K562 (cell line): ENCODE measurements at regions not wholly inside any gene's neighbourhood (a gene's known extent, or its start where the extent isn't known, plus 50 kb on each side); places are given as distances from the start of the nearest gene placed in this dataset.

Experiments used
- ATAC-seq: fragments of 200-7000 bp; cut with Tn5 transposase; 3 replicates; pipeline ENCODE4 v1.9.1; 2020; ENCODE audit warnings: moderate library complexity
- BruUV-seq: library from RNA; stranded (reverse); fragments of 400-500 nt; replicated peaks from 2 replicates; lab custom pipeline; 2021; lab: Mats Ljungman, UMichigan
- CTCF ChIA-PET: fragments of 300-600 bp; formaldehyde crosslinking; extraction: SDS; loops from one replicate; lab custom pipeline; 2021; ENCODE audit warnings: low intra/inter-chr PET ratio; lab: Yijun Ruan, JAX
- POLR2A ChIA-PET: fragments of 300-600, 350-650 bp; sonication (Branson Sonifier 250); formaldehyde crosslinking; extraction: SDS; loops from one replicate; lab custom pipeline; 2021; ENCODE audit warnings: antibody characterized with exemption, inconsistent platforms; lab: Yijun Ruan, JAX
- DNase-seq, 4 experiments: peaks; one replicate each; pipeline versions ENCODE4 v3.0.0 to v3.0.0-alpha.2; 2011 to 2018; ENCODE audit warnings: low spot score in 3 of 4, mixed read lengths in 3 of 4; ENCODE audit errors: extremely low read depth in 1 of 4
- FAIRE-seq: peaks from 2 replicates; lab custom pipeline; 2011; peaks lifted over from hg19 to GRCh38; lab: Jason Lieb, UNC
- H2AFZ ChIP-seq: 2 replicates; pipeline ENCODE4 v1.6.0; 2011; ENCODE audit warnings: low read depth, low read length, control low read depth, inconsistent platforms
- H3K27ac ChIP-seq: fragments of 200-600 bp; 3 replicates; pipeline ENCODE4 v1.8.0; 2011; ENCODE audit warnings: low read depth, mild to moderate bottlenecking, control low read depth, inconsistent platforms, low read length, moderate library complexity, mixed read lengths; ENCODE audit errors: extremely low read depth
- H3K27me3 ChIP-seq, 2 experiments: fragments of 300-600 bp in 1 of 2; 2 replicates in 1 of 2; 3 replicates in 1 of 2; pipeline versions ENCODE4 v1.6.0 to v1.8.0; 2011; ENCODE audit warnings: inconsistent platforms in 2 of 2, low read length in 2 of 2, mild to moderate bottlenecking in 1 of 2, mixed read lengths in 1 of 2, moderate library complexity in 1 of 2; ENCODE audit not compliant: control insufficient read depth in 2 of 2, insufficient read depth in 2 of 2
- H3K36me3 ChIP-seq: fragments of 300-600 bp; 3 replicates; pipeline ENCODE4 v1.8.0; 2011; ENCODE audit warnings: mild to moderate bottlenecking, low read length, inconsistent platforms; ENCODE audit not compliant: control insufficient read depth, insufficient read depth
- H3K4me1 ChIP-seq, 2 experiments: fragments of 200-600 bp in 1 of 2; replicated peaks in 1 of 2; 2 replicates in 1 of 2; 3 replicates in 1 of 2; pipeline versions ENCODE4 v1.5.1 to v1.8.0; 2011; ENCODE audit warnings: inconsistent platforms in 2 of 2, low read length in 2 of 2, mild to moderate bottlenecking in 1 of 2, mixed read lengths in 1 of 2, moderate library complexity in 1 of 2; ENCODE audit not compliant: control insufficient read depth in 2 of 2, insufficient read depth in 2 of 2
- H3K4me2 ChIP-seq: 2 replicates; pipeline ENCODE4 v1.6.1; 2011; ENCODE audit warnings: low read length, control low read depth, inconsistent platforms, mixed read lengths; ENCODE audit not compliant: insufficient read depth
- H3K4me3 ChIP-seq: fragments of 200-600 bp; sonication (generic), shearing (Covaris generic); 2 replicates; pipeline ENCODE4 v1.5.1; 2016; ENCODE audit warnings: control low read depth, inconsistent platforms
- H3K79me2 ChIP-seq: fragments of 200-600 bp; 3 replicates; pipeline ENCODE4 v1.8.0; 2011; ENCODE audit warnings: low read length, inconsistent platforms; ENCODE audit not compliant: control insufficient read depth, insufficient read depth
- H3K9ac ChIP-seq, 2 experiments: 2 replicates each; pipeline versions ENCODE4 v1.6.0 to v1.6.1; 2011; ENCODE audit warnings: low read depth in 2 of 2, low read length in 2 of 2, control low read depth in 1 of 2, inconsistent platforms in 1 of 2, mild to moderate bottlenecking in 1 of 2, mixed read lengths in 1 of 2; ENCODE audit not compliant: insufficient read depth in 1 of 2
- H3K9me1 ChIP-seq: one replicate; pipeline ENCODE4 v1.6.0; 2011; ENCODE audit warnings: inconsistent platforms, mild to moderate bottlenecking, low read length, moderate library complexity; ENCODE audit not compliant: control insufficient read depth, insufficient read depth
- H3K9me3 ChIP-seq: replicated peaks from 2 replicates; pipeline ENCODE4 v1.5.1; 2011; ENCODE audit warnings: low read depth, low read length, inconsistent platforms; ENCODE audit not compliant: control insufficient read depth, insufficient read depth
- H4K20me1 ChIP-seq: replicated peaks from 2 replicates; pipeline ENCODE4 v1.6.1; 2011; ENCODE audit warnings: low read length, inconsistent platforms, mixed read lengths; ENCODE audit not compliant: control insufficient read depth, insufficient read depth
- E2F6 ChIP-seq, 2 experiments: IDR thresholded peaks; 2 replicates each; pipeline ENCODE4 v1.6.1; 2011; ENCODE audit warnings: borderline replicate concordance in 1 of 2, control low read depth in 1 of 2, low read depth in 1 of 2, low read length in 1 of 2, mild to moderate bottlenecking in 1 of 2, mixed read lengths in 1 of 2, moderate library complexity in 1 of 2; ENCODE audit not compliant: insufficient read depth in 1 of 2, insufficient read length in 1 of 2, poor library complexity in 1 of 2, severe bottlenecking in 1 of 2; ENCODE audit errors: extremely low read depth in 1 of 2
- ELF4 ChIP-seq: fragments of 450-650 bp; formaldehyde crosslinking; IDR thresholded peaks from 2 replicates; pipeline ENCODE4 v1.4.0; 2022; ENCODE audit warnings: missing genetic modification characterization
- HINFP ChIP-seq: fragments of 450-650 bp; conservative IDR thresholded peaks from 2 replicates; pipeline ENCODE4 v1.6.1; 2016; ENCODE audit warnings: missing genetic modification characterization, low read depth, mild to moderate bottlenecking, control low read depth, missing compliant biosample characterization
- IRF2 ChIP-seq: sonication (generic); formaldehyde crosslinking; IDR thresholded peaks from 2 replicates; pipeline ENCODE4 v1.8.1; 2022; ENCODE audit warnings: mild to moderate bottlenecking, missing genetic modification reagents
- KHSRP ChIP-seq: fragments of 450-650 bp; IDR thresholded peaks from 2 replicates; pipeline ENCODE4 v1.6.1; 2017
- MAFF ChIP-seq: IDR thresholded peaks from 2 replicates; pipeline ENCODE4 v1.6.1; 2012; ENCODE audit warnings: low read length, improper control_type of control experiment
- MCM7 ChIP-seq, 2 experiments: fragments of 450-650 bp; IDR thresholded peaks; 2 replicates each; pipeline ENCODE4 v1.6.1; 2016 to 2018
- NFYB ChIP-seq: IDR thresholded peaks from 2 replicates; pipeline ENCODE4 v1.6.1; 2011; ENCODE audit warnings: mild to moderate bottlenecking, moderate library complexity; ENCODE audit not compliant: insufficient read length; ENCODE audit errors: extremely low read depth
- RBM25 ChIP-seq: fragments of 200-400 bp; formaldehyde crosslinking; IDR thresholded peaks from 2 replicates; pipeline ENCODE4 v1.6.1; 2018; ENCODE audit warnings: low read length, low read depth, moderate library complexity; ENCODE audit not compliant: severe bottlenecking
- TAF15 ChIP-seq: fragments of 200-400 bp; formaldehyde crosslinking; IDR thresholded peaks from 2 replicates; pipeline ENCODE4 v1.6.1; 2017; ENCODE audit warnings: mild to moderate bottlenecking, low read depth, low read length, moderate library complexity
- YBX1 ChIP-seq: fragments of 450-650 bp; IDR thresholded peaks from 2 replicates; pipeline ENCODE4 v1.7.1; 2016; ENCODE audit warnings: mild to moderate bottlenecking
- ZBTB8A ChIP-seq: fragments of 450-650 bp; IDR thresholded peaks from 2 replicates; pipeline ENCODE4 v1.6.1; 2018; ENCODE audit warnings: mild to moderate bottlenecking, moderate library complexity; ENCODE audit not compliant: partially characterized antibody
- ZNF707 ChIP-seq: fragments of 250-450 bp; sonication (Bioruptor Pico); conservative IDR thresholded peaks from 2 replicates; pipeline ENCODE4 v1.8.0; 2022; ENCODE audit warnings: inconsistent platforms, mild to moderate bottlenecking, moderate library complexity
- ZNF778 ChIP-seq: fragments of 450-650 bp; formaldehyde crosslinking; IDR thresholded peaks from 2 replicates; pipeline ENCODE4 v1.4.0; 2020; ENCODE audit warnings: mild to moderate bottlenecking, moderate library complexity
- WGBS: fragments of 100-300 bp; shearing (Covaris generic); methylation state at CpG from one replicate; pipeline ENCODE4 v1.1.6; 2016; ENCODE audit warnings: low coverage, mixed read lengths; ENCODE audit not compliant: insufficient coverage; ENCODE audit errors: missing lambda C conversion rate; 5-methylcytosine and 5-hydroxymethylcytosine counted together
- in situ Hi-C: fragments of 300-500 bp; cut with MboI; formaldehyde crosslinking; loops from 4 replicates; pipeline ENCODE4 v1.15.0; 2018; ENCODE audit warnings: inconsistent platforms, mixed read lengths
- intact Hi-C: fragments of 100-400 bp; cut with micrococcal nuclease; formaldehyde crosslinking; loops from 2 replicates; pipeline ENCODE4 v1.14.2; 2022

DNA sequence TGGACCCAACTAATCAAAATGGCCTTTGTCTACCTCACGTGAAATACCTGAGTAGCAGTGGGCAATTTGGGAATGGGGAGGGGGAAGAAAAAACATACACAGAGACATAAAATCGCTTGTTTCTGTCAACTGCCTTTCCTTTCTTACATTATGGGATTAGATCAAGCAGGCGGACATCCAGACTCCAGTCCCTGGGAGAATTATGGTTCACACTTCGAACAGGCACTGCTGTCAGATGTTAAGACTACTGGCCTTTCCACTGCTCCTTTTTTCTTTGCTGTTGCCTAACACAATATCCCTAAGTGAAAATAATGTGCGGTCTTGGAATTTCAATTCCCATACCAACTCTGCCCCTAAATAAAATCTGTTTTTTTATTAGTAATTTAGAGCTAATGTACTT is 1719.7 kb upstream of the SLC10A2 start:
- no peak for FAIRE-seq
- Histone ChIP-seq H3K9me3 (no peaks in the 10 kb centered on the region), H3K27me3 (no peaks in the 10 kb centered on the region), H3K9me1 (no peaks in the 10 kb centered on the region), H3K79me2 (no peaks in the 10 kb centered on the region), H3K36me3 (no peaks in the 10 kb centered on the region), H3K4me3 (no peak overlapping the region), H3K4me1 (no peaks in the 10 kb centered on the region), H3K9ac (no peak overlapping the region), H3K27ac (no peak overlapping the region), H4K20me1 (no peaks in the 10 kb centered on the region), H3K4me2 (no peak overlapping the region), H2AFZ (no peak overlapping the region)
- CTCF ChIA-PET, result no interaction called here
- no peak for DNase-seq
- no TSS peak for BruUV-seq
- POLR2A ChIA-PET, result no interaction called here
- TF ChIP-seq ELF4 (no peak), YBX1 (no peak), HINFP (tag) (no peak), E2F6 (IDR thresholded peaks at IDR 0.05; ENCODE audit: borderline replicate concordance in 1 of 2, extremely low read depth in 1 of 2, insufficient read depth in 1 of 2, insufficient read length in 1 of 2, low read depth in 1 of 2, low read length in 1 of 2, poor library complexity in 1 of 2, severe bottlenecking in 1 of 2) (no peak), MCM7 (IDR thresholded peaks at IDR 0.05) (no peak), MAFF (no peak), TAF15 (no peak), ZNF707 (CRISPR knock-in tag) (no peak), ZNF778 (CRISPR knock-in tag) (no peak), KHSRP (no peak), IRF2 (no peak), RBM25 (no peak), ZBTB8A (no peak), NFYB (no peak)
- WGBS, result 0% methylated on average over 4 of the region's 5 CpGs
- intact Hi-C loops, result no loop called here
- ATAC-seq, result no peak
- in situ Hi-C loops, result no loop called here
